DND-41 (cell line): ENCODE measurements at regions not wholly inside any gene's neighbourhood (a gene's known extent, or its start where the extent isn't known, plus 50 kb on each side); places are given as distances from the start of the nearest gene placed in this dataset.

Experiments used
- ATAC-seq: fragments of 200-7000 bp; cut with Tn5 transposase; 3 replicates; pipeline ENCODE4 v1.9.1; 2021; ENCODE audit warnings: low read depth; ENCODE audit not compliant: insufficient read depth
- DNase-seq: peaks from one replicate; pipeline ENCODE4 v3.0.0-alpha.2; 2020
- H2AFZ ChIP-seq: 2 replicates; pipeline ENCODE4 v1.6.0; 2012; ENCODE audit warnings: low read depth, low read length
- H3K27ac ChIP-seq: 2 replicates; pipeline ENCODE4 v1.5.1; 2012; ENCODE audit warnings: low read length, inconsistent platforms
- H3K27me3 ChIP-seq: fragments of 200-600 bp; sonication (generic); 2 replicates; pipeline ENCODE4 v1.6.0; 2012; ENCODE audit warnings: low read length, mild to moderate bottlenecking, inconsistent platforms; ENCODE audit not compliant: insufficient read depth, poor library complexity
- H3K36me3 ChIP-seq: 2 replicates; pipeline ENCODE4 v1.5.1; 2012; ENCODE audit warnings: low read length, inconsistent platforms; ENCODE audit not compliant: insufficient read depth
- H3K4me1 ChIP-seq: 2 replicates; pipeline ENCODE4 v1.5.1; 2012; ENCODE audit warnings: mild to moderate bottlenecking, low read length; ENCODE audit not compliant: insufficient read depth
- H3K4me2 ChIP-seq: 2 replicates; pipeline ENCODE4 v1.6.0; 2012; ENCODE audit warnings: mild to moderate bottlenecking, moderate library complexity, low read length, inconsistent platforms; ENCODE audit not compliant: insufficient read depth
- H3K4me3 ChIP-seq, 2 experiments: fragments of 200-600 bp in 1 of 2; shearing (Covaris generic) in 1 of 2; 2 replicates each; pipeline ENCODE4 v1.5.1; 2012 to 2016; ENCODE audit warnings: inconsistent platforms in 2 of 2, low read length in 2 of 2, mild to moderate bottlenecking in 2 of 2, low read depth in 1 of 2, moderate library complexity in 1 of 2
- H3K79me2 ChIP-seq: 2 replicates; pipeline ENCODE4 v1.6.0; 2012; ENCODE audit warnings: low read length, inconsistent platforms; ENCODE audit not compliant: insufficient read depth
- H3K9ac ChIP-seq: 2 replicates; pipeline ENCODE4 v1.6.0; 2012; ENCODE audit warnings: low read depth, mild to moderate bottlenecking, inconsistent platforms, low read length, moderate library complexity
- H3K9me3 ChIP-seq: 2 replicates; pipeline ENCODE4 v1.5.1; 2012; ENCODE audit warnings: low read length, moderate library complexity, mild to moderate bottlenecking, inconsistent platforms; ENCODE audit not compliant: insufficient read depth, severe bottlenecking
- H4K20me1 ChIP-seq: 2 replicates; pipeline ENCODE4 v1.6.0; 2012; ENCODE audit warnings: low read length; ENCODE audit not compliant: insufficient read depth
- CTCF ChIP-seq: IDR thresholded peaks from 2 replicates; pipeline ENCODE4 v1.5.1; 2012; ENCODE audit warnings: borderline replicate concordance, low read length, moderate library complexity, mild to moderate bottlenecking; ENCODE audit not compliant: poor library complexity, severe bottlenecking; ENCODE audit errors: extremely low read depth
- EZH2 ChIP-seq: IDR thresholded peaks from 3 replicates; pipeline ENCODE4 v1.6.1; 2012; ENCODE audit warnings: borderline replicate concordance, low read depth, mild to moderate bottlenecking, moderate library complexity, low read length, inconsistent platforms; ENCODE audit not compliant: severe bottlenecking

- H3K9me3 ChIP-seq: no peaks in the 10 kb centered on the region
- TF ChIP-seq CTCF: no peak
- no peaks in the 10 kb centered on the region for H3K36me3 ChIP-seq
- no peak overlapping the region for H3K27ac ChIP-seq
- peaks cover 2% of the 10 kb centered on the region for H3K27me3 ChIP-seq
- H3K4me3 ChIP-seq: no peak overlapping the region
- no peaks in the 10 kb centered on the region for H3K79me2 ChIP-seq
- no peak overlapping the region for H3K4me2 ChIP-seq
- ATAC-seq (no peak), DNase-seq (no peak)
- no peak overlapping the region for H2AFZ ChIP-seq
- no peaks in the 10 kb centered on the region for H3K4me1 ChIP-seq
- H4K20me1 ChIP-seq: no peaks in the 10 kb centered on the region
- no peak overlapping the region for H3K9ac ChIP-seq
These were observed 557.4 kb upstream of the ZFHX3 start for GRCh38 chr16:73605309-73605708.

GRCh38 chr16:73601911-73602310 is 554.0 kb upstream of the ZFHX3 start:
- H3K27ac ChIP-seq: no peak overlapping the region
- no peak for ATAC-seq
- DNase-seq: no peak
- H3K4me3 ChIP-seq: no peak overlapping the region
- H4K20me1 ChIP-seq: no peaks in the 10 kb centered on the region
- H3K4me1 ChIP-seq: no peaks in the 10 kb centered on the region
- H3K79me2 ChIP-seq: no peaks in the 10 kb centered on the region
- H3K27me3 ChIP-seq: no peaks in the 10 kb centered on the region
- no peak overlapping the region for H3K9ac ChIP-seq
- H3K9me3 ChIP-seq: no peaks in the 10 kb centered on the region
- H3K4me2 ChIP-seq: no peak overlapping the region
- no peak overlapping the region for H2AFZ ChIP-seq
- H3K36me3 ChIP-seq: no peaks in the 10 kb centered on the region
- TF ChIP-seq CTCF (no peak), EZH2 (no peak)

GRCh38 chr16:73599870-73600269 is 551.9 kb upstream of the ZFHX3 start:
- H3K36me3 ChIP-seq: no peaks in the 10 kb centered on the region
- ATAC-seq (no peak), DNase-seq (no peak)
- H4K20me1 ChIP-seq: no peaks in the 10 kb centered on the region
- no peaks in the 10 kb centered on the region for H3K4me1 ChIP-seq
- H3K4me2 ChIP-seq: no peak overlapping the region
- TF ChIP-seq EZH2: no peak
- no peak for TF ChIP-seq CTCF
- H2AFZ ChIP-seq: no peak overlapping the region
- no peak overlapping the region for H3K27ac ChIP-seq
- no peak overlapping the region for H3K9ac ChIP-seq
- H3K9me3 ChIP-seq: no peaks in the 10 kb centered on the region
- no peaks in the 10 kb centered on the region for H3K27me3 ChIP-seq
- H3K4me3 ChIP-seq: no peak overlapping the region
- no peaks in the 10 kb centered on the region for H3K79me2 ChIP-seq

- Histone ChIP-seq H3K79me2 (no peaks in the 10 kb centered on the region), H4K20me1 (no peaks in the 10 kb centered on the region), H3K27ac (no peak overlapping the region), H3K9ac (no peak overlapping the region), H3K36me3 (no peaks in the 10 kb centered on the region), H2AFZ (no peak overlapping the region), H3K27me3 (no peaks in the 10 kb centered on the region), H3K4me1 (no peaks in the 10 kb centered on the region), H3K4me3 (no peak overlapping the region), H3K4me2 (no peak overlapping the region), H3K9me3 (no peaks in the 10 kb centered on the region)
- no peak for DNase-seq
- TF ChIP-seq EZH2 (no peak), CTCF (no peak)
- no peak for ATAC-seq
These were observed 551.4 kb upstream of the ZFHX3 start for GRCh38 chr16:73599351-73599750.
